Keratinocyte (primary cell): ENCODE measurements at regions not wholly inside any gene's neighbourhood (a gene's known extent, or its start where the extent isn't known, plus 50 kb on each side); places are given as distances from the start of the nearest gene placed in this dataset.

Source experiments
- CTCF ChIP-seq, 3 experiments: IDR thresholded peaks in 1 of 3; conservative IDR thresholded peaks in 1 of 3; optimal IDR thresholded peaks in 1 of 3; 2 replicates in 2 of 3; 3 replicates in 1 of 3; pipeline versions ENCODE3 to v1.5.1; 2011; ENCODE audit warnings: low read length in 3 of 3, mild to moderate bottlenecking in 3 of 3, moderate library complexity in 2 of 3, control low read depth in 1 of 3, inconsistent platforms in 1 of 3; ENCODE audit not compliant: insufficient read depth in 2 of 3; ENCODE audit errors: extremely low read depth in 1 of 3
- EZH2 ChIP-seq: IDR thresholded peaks from one replicate; pipeline ENCODE4 v1.6.1; 2012; ENCODE audit warnings: inconsistent platforms, mild to moderate bottlenecking, low read length, moderate library complexity

GRCh38 chr13:27371932-27372331, 52.5 kb upstream of the GTF3A start:
- no peak for TF ChIP-seq EZH2
- TF ChIP-seq CTCF (optimal IDR thresholded peaks at IDR 0.05 in 1 of 3, IDR thresholded peaks at IDR 0.05 in 1 of 3, conservative IDR thresholded peaks at IDR 0.05 in 1 of 3; ENCODE audit: extremely low read depth in 1 of 3, insufficient read depth in 2 of 3, low read length in 3 of 3): no peak
